ENCODE measurements at regions not wholly inside any gene's neighbourhood (a gene's known extent, or its start where the extent isn't known, plus 50 kb on each side); places are given as distances from the start of the nearest gene placed in this dataset.

DNA sequence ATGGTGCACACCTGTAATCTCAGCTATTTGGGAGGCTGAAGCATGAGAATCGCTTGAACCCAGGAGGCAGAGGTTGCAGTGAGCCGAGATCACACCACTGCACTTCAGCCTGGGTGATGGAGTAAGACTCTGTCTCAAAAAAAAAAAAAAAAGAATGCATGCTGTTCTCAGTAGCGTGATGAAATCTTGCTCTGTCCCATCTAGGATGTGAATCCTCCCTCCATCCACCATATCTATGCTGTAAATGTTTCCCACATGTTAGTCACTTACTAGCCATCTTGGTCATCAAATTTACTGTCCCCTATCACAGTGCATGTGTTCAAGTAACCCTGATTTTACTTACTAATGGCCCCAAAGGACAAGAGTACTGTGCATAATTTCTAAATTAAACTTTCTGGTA lies 315.4 kb upstream of the TBX18 start:
- H3K9me3 ChIP-seq (ENCODE audit: control extremely low read depth in 1 of 3, control insufficient read depth in 2 of 3, insufficient read depth in 1 of 3, low read length in 2 of 3) = no peaks in the 10 kb centered on the region
- H3K4me1 ChIP-seq (ENCODE audit: control insufficient read depth in 2 of 2, insufficient read depth in 2 of 2, low read length in 2 of 2) = no peaks in the 10 kb centered on the region
- CTCF ChIA-PET = no interaction called here
- no peak overlapping the region for H2AFZ ChIP-seq (ENCODE audit: insufficient read depth, low read depth, low read length, poor library complexity, severe bottlenecking)
- Mint-ChIP-seq H3K4me3 (no peak overlapping the region), H3K9me3 (ENCODE audit: insufficient read depth) (no peaks in the 10 kb centered on the region), H3K27me3 (no peaks in the 10 kb centered on the region), H3K4me1 (no peaks in the 10 kb centered on the region), H3K27ac (no peak overlapping the region)
- intact Hi-C loops (cut with micrococcal nuclease) = no loop called here
- H4K20me1 ChIP-seq (ENCODE audit: control insufficient read depth, insufficient read depth, low read length, poor library complexity, severe bottlenecking) = no peaks in the 10 kb centered on the region
- H3K27me3 ChIP-seq (replicated peaks in 1 of 4; ENCODE audit: control extremely low read depth in 1 of 4, control insufficient read depth in 3 of 4, insufficient read depth in 4 of 4, low read length in 3 of 4) = no peaks in the 10 kb centered on the region
- no peak overlapping the region for H3K4me2 ChIP-seq (replicated peaks; ENCODE audit: low read depth, low read length, poor library complexity, severe bottlenecking)
- H3K36me3 ChIP-seq (replicated peaks in 1 of 2; ENCODE audit: control extremely low read depth in 1 of 2, control insufficient read depth in 1 of 2, extremely low read depth in 1 of 2, insufficient read depth in 2 of 2, low read length in 1 of 2) = no peaks in the 10 kb centered on the region
- POLR2A ChIA-PET = no interaction called here
- ATAC-seq (ENCODE audit: low read depth) (no peak), DNase-seq (no peak)
- no peak overlapping the region for H3K4me3 ChIP-seq (ENCODE audit: control extremely low read depth in 1 of 5, extremely low read depth in 1 of 5, insufficient read depth in 1 of 5, low read depth in 2 of 5, low read length in 4 of 5)
- 80% methylated on average over 2 of the region's 3 CpGs for WGBS (ENCODE audit: insufficient coverage)
- H3K79me2 ChIP-seq (ENCODE audit: control insufficient read depth, insufficient read depth, low read length) = no peaks in the 10 kb centered on the region
- TF ChIP-seq, protein P1, sequence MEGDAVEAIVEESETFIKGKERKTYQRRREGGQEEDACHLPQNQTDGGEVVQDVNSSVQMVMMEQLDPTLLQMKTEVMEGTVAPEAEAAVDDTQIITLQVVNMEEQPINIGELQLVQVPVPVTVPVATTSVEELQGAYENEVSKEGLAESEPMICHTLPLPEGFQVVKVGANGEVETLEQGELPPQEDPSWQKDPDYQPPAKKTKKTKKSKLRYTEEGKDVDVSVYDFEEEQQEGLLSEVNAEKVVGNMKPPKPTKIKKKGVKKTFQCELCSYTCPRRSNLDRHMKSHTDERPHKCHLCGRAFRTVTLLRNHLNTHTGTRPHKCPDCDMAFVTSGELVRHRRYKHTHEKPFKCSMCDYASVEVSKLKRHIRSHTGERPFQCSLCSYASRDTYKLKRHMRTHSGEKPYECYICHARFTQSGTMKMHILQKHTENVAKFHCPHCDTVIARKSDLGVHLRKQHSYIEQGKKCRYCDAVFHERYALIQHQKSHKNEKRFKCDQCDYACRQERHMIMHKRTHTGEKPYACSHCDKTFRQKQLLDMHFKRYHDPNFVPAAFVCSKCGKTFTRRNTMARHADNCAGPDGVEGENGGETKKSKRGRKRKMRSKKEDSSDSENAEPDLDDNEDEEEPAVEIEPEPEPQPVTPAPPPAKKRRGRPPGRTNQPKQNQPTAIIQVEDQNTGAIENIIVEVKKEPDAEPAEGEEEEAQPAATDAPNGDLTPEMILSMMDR (IDR thresholded peaks at IDR 0.05) = no peak
- TF ChIP-seq EZH2 (IDR thresholded peaks at IDR 0.05; ENCODE audit: borderline replicate concordance, insufficient read depth, low read depth, low read length, poor library complexity, severe bottlenecking) = no peak
- no peak overlapping the region for H3K27ac ChIP-seq (ENCODE audit: low read length in 2 of 2)
- no peak overlapping the region for H3K9ac ChIP-seq (ENCODE audit: low read length)

DNA sequence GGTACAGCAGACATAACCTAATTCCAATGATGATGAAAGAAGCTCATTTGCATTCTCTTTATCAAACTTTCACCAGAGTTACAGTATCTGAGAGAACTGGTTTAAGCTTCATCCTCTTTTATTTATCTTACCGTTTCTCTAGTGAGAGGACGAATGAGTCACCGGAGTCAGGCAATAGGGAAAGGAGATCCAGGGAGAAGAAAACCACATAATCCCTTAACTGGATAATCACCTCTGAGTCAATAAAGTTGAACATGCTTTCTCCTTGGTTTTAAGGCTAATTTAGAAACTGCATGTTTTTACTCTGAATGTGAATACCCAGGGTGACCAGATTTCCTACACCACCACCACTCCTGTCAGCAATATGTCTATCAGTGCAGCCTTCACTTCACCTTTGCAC lies 313.7 kb upstream of the TBX18 start:
- Mint-ChIP-seq H3K4me1 (no peaks in the 10 kb centered on the region), H3K27me3 (no peaks in the 10 kb centered on the region), H3K9me3 (ENCODE audit: insufficient read depth) (no peaks in the 10 kb centered on the region), H3K27ac (no peak overlapping the region), H3K4me3 (no peak overlapping the region)
- Histone ChIP-seq H3K9me3 (ENCODE audit: control extremely low read depth in 1 of 3, control insufficient read depth in 2 of 3, insufficient read depth in 1 of 3, low read length in 2 of 3) (no peaks in the 10 kb centered on the region), H4K20me1 (ENCODE audit: control insufficient read depth, insufficient read depth, low read length, poor library complexity, severe bottlenecking) (no peaks in the 10 kb centered on the region), H3K27me3 (replicated peaks in 1 of 4; ENCODE audit: control extremely low read depth in 1 of 4, control insufficient read depth in 3 of 4, insufficient read depth in 4 of 4, low read length in 3 of 4) (no peaks in the 10 kb centered on the region), H3K79me2 (ENCODE audit: control insufficient read depth, insufficient read depth, low read length) (no peaks in the 10 kb centered on the region), H3K9ac (ENCODE audit: low read length) (no peak overlapping the region), H3K36me3 (replicated peaks in 1 of 2; ENCODE audit: control extremely low read depth in 1 of 2, control insufficient read depth in 1 of 2, extremely low read depth in 1 of 2, insufficient read depth in 2 of 2, low read length in 1 of 2) (no peaks in the 10 kb centered on the region), H3K4me1 (ENCODE audit: control insufficient read depth in 2 of 2, insufficient read depth in 2 of 2, low read length in 2 of 2) (no peaks in the 10 kb centered on the region), H3K27ac (ENCODE audit: low read length in 2 of 2) (no peak overlapping the region), H3K4me2 (replicated peaks; ENCODE audit: low read depth, low read length, poor library complexity, severe bottlenecking) (no peak overlapping the region), H2AFZ (ENCODE audit: insufficient read depth, low read depth, low read length, poor library complexity, severe bottlenecking) (no peak overlapping the region), H3K4me3 (ENCODE audit: control extremely low read depth in 1 of 5, extremely low read depth in 1 of 5, insufficient read depth in 1 of 5, low read depth in 2 of 5, low read length in 4 of 5) (no peak overlapping the region)
- DNase-seq (no peak), ATAC-seq (ENCODE audit: low read depth) (no peak)
- WGBS (ENCODE audit: insufficient coverage) = no CpG with 5 or more reads among the region's 3 CpGs
- CTCF ChIA-PET = no interaction called here
- TF ChIP-seq EZH2 (IDR thresholded peaks at IDR 0.05; ENCODE audit: borderline replicate concordance, insufficient read depth, low read depth, low read length, poor library complexity, severe bottlenecking) = no peak
- TF ChIP-seq, protein P1 (IDR thresholded peaks at IDR 0.05) = no peak
- intact Hi-C loops (cut with micrococcal nuclease) = no loop called here
- POLR2A ChIA-PET = no interaction called here

All from B cell (primary cell).